ENCODE measurements at regions not wholly inside any gene's neighbourhood (a gene's known extent, or its start where the extent isn't known, plus 50 kb on each side); places are given as distances from the start of the nearest gene placed in this dataset.

GRCh38 chrX:82816562-82816961 lies 691.5 kb upstream of the POU3F4 start:
- in situ Hi-C loops (cut with HindIII; ENCODE audit: low pct_unique_long_range_greater_than_20kb, low sequenced_read_pairs), result no loop called here

GRCh38 chrX:82842286-82842685 lies 665.8 kb upstream of the POU3F4 start:
- no peak for DNase-seq (ENCODE audit: low read depth, low spot score)
- in situ Hi-C loops (cut with HindIII; ENCODE audit: low pct_unique_long_range_greater_than_20kb, low sequenced_read_pairs), result no loop called here

More at GRCh38 chrX:82816562-82816961, 691.5 kb upstream of the POU3F4 start:
- DNase-seq (ENCODE audit: low read depth, low spot score), result no peak

GRCh38 chrX:82848111-82848510 lies 660.0 kb upstream of the POU3F4 start:
- in situ Hi-C loops (cut with HindIII; ENCODE audit: low pct_unique_long_range_greater_than_20kb, low sequenced_read_pairs), result no loop called here
- no peak for DNase-seq (ENCODE audit: low read depth, low spot score)

Small RNAs in the stretch of these regions (small RNA-seq; reads per million reads assigned to genes)
- gene RF00394, result 0 reads per million in 2 experiments

All from SK-MEL-5 (cell line).